NCI-H2227 (cell line): ENCODE measurements at regions not wholly inside any gene's neighbourhood (a gene's known extent, or its start where the extent isn't known, plus 50 kb on each side); places are given as distances from the start of the nearest gene placed in this dataset.
"Not testable (repeated sequence)": the region's sequence is repeated elsewhere in the genome, so short reads cannot be mapped to it uniquely, and the experiment has no call there.

Experiments used
- DNase-seq: peaks from one replicate; lab custom pipeline; 2025; ENCODE audit not compliant: unreplicated experiment; lab: John Stamatoyannopoulos, UW

DNA sequence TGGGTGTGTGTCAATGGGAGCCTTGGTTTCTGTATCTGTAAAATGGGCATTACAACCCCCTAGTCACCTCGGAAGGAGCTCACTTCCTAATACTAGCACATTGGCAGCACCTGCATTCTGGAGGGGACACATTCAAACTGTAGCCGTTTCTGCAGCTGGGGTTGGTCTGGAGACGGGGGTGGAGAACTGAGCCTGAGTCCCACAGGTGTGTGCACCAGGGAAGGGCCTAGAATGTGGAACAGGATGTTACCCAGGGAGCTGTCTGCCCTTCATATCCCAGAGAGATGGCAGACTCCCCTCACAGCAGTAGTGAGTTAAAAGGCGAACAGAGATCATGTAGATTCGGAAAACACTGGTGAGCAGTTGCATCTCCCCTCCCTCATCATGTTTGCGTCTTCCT is 272.8 kb upstream of the ZNF32 start:
- no peak for DNase-seq

- DNase-seq: not testable (repeated sequence)
These were observed 271.6 kb upstream of the ZNF32 start for GRCh38 chr10:43920236-43920758.

GRCh38 chr10:43913676-43914235 is 265.1 kb upstream of the ZNF32 start:
- DNase-seq: no peak

DNA sequence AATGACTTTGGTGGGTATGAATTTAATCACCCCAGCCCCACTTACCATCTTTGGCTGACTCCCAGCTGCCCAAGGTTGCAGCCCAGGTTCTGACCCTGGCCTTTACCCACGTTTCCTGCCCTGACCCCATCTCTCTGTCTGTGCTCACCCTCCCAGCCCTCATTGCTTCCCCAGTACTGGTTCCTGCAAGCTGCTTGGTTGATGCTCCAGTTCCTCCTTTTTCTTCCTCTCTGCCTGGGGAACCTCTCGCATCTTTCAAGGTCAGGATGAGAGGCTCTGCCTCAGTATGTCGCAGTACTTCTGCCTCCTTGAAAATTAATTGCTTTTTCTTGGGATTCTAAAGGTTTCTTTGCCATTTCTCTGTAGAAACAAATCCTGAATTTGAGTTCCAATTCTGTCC is 263.8 kb upstream of the ZNF32 start:
- DNase-seq: no peak

GRCh38 chr10:43906490-43906889 is 257.8 kb upstream of the ZNF32 start:
- DNase-seq: no peak

DNA sequence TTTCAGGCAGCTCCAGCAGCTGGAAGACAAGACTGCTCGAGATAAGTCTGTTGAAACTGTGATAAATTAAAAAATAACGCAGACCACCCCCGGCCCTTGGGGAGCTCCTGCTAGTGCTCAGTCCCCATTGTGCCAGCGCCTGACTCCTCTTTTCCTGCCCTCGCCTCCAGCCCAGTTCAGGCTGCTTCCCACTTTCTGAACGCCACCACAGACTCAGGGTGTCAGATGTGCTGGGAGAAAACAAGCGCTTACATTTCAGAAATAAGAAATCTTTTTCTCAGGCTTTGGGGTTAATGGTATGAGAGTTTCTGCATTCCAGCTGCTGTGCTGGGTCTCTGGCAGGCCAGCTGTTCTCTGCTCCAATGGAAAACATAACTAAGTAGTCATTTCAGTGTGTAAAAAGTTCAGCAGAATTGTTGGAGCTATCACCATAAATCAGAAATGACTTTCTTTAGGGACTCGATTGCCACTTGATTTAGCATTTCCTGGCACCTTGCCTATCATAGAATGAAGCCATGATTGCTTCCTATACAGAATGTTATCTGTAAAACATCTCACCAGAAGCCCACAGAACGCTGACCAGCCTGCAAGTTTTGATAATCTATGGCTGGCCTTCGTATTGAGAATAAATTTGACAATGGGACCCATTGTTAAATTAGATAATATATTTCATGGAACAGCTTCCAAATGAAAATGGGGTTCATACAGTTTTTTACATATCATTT is 257.0 kb upstream of the ZNF32 start:
- no peak for DNase-seq

DNA sequence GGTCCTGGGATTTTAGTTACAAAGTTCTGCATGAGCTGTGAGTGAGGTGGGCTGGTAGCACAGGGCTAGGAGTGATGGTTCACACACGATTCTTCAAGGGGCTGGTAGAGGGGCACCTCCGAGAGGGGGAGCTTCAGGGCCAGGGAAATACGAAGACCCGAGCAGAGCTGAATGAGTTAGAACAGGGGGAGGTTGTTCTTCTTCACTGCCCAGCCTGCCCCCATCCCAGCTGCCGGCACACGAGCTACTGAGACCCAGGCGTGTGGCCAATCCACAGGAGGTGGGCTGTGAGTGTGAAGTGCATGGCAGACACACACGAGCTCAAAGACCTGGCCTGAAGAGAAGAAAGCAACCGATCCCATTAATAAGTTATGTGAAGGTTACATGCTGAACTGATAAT is 256.2 kb upstream of the ZNF32 start:
- no peak for DNase-seq

DNA sequence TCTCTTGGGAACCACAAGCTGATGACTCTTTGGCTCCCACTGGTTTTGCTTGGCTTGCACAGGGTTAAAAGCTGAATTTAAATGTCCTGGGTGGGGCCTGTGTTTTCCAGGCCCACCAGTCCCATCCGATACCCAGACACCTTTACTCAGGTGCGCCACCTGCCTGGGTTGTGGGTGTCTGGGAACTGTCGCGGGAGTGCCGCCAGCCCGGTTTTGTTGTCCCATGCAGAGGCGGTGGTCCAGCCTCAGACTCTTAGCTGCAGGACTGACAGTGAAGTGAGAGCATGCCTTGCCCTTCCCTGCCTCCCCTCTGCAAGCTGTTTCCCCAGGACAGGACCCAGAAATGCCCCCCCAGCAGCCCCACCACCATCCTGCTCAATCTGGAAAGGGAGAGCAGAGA is 255.6 kb upstream of the ZNF32 start:
- DNase-seq: no peak

DNA sequence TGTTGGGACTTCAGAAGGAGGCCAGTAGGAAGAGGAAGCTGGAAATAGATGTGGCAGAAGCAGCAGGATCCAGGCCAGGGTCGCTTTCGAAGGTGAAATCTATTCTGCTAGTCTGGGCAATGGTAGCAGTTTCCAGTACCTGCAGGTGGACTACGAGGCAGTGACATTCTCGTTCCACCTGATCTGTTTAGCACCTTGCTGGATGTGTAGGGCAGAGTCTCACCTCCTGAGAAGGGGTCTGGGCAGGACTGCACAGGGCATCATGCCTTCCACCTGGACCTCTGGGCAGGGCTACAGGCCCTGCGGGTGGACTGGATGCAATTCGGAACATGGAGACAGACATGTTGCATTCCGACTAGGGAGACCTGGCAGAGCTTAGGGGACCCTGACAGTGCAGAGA is 254.8 kb upstream of the ZNF32 start:
- DNase-seq: no peak

DNA sequence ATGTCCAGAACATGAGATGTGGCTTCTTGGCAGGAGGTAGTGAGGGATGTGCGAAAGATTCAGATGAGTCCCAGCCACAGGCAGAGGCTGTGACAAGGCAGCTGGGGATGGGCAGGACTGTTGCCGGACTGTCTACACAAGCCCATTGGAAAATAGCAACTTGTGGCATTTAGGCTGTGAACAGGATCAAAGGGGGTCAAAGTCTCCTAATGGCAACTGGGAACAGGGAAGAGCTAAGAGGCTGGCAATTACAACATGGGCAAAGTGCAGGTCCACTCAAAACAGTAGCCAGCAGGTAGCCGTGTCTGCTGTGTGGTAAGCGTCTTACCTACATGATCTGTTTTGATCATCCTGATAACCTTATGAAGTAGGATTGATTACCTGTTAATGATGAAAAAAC is 254.2 kb upstream of the ZNF32 start:
- no peak for DNase-seq

DNA sequence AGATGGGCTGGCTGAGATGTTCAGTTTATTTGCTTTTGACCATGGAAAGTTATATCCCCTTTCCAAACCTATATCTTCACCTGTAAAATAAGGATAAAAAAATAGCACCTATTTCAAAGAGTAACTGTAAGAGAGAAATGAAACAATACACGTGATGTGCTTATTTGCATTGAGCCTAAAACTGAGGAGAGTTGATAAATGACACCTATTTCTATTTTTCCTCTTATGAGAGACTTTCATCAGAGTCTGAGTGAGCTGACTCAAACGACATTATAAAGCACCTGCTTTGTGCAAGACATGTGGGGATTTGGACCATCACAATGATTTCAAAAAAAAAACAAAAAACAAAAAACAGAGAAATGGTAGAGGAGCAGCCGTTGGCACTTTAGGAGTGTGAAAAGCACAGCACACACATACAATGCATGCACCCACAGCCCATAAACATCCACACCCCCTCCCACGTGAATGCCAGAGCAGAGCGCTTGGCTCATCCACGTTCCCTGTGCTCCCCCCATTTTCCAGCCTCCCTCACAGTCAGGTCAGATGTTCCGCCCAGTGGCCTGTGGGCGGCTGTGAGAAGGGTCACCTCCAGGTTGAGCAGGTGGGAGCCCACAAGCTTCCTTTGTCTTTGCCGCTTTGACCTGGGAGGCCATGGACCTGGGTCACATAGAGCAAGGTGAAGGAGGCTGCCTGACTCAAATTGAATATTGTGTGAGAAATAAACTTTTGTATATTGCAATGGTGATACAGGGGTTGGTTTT is 253.2 kb upstream of the ZNF32 start:
- no peak for DNase-seq

DNA sequence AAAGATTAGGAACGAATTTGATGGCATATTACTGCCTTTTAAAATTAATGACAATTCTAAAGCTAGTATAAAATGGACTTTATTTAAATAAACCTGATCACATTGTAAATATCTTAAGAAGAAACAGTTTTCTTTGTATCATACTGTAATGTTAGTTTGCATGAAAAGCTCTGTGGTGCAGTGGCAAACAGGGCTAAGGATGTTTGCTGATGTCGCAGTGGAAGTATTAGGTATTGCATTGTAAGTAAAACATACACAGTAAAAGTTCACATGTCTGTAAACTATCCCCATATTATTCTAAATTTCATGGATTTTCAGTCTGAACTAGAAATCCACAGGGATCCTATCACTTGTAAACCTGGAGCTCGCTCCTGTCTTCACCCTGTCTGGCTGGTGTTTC is 252.6 kb upstream of the ZNF32 start:
- DNase-seq: no peak

DNA sequence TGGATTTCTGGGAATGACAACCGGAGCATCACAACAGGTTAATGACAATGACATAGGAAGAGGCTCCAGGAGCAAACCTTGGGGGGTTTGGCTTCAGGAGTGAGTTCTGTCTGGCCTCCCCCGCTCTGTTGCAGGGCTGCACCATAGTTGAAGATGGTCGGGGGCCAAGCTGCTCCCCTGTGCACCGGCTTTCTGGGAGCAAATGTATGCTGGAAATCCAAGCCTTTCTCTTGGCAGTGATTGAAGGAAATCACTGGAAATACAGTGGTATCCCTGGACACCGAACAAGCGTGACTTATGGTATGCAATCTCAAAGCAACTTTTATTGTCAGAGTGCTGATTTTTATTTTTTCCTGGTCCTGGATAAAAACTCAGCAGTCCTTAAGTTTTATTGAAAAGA is 251.9 kb upstream of the ZNF32 start:
- DNase-seq: no peak

DNA sequence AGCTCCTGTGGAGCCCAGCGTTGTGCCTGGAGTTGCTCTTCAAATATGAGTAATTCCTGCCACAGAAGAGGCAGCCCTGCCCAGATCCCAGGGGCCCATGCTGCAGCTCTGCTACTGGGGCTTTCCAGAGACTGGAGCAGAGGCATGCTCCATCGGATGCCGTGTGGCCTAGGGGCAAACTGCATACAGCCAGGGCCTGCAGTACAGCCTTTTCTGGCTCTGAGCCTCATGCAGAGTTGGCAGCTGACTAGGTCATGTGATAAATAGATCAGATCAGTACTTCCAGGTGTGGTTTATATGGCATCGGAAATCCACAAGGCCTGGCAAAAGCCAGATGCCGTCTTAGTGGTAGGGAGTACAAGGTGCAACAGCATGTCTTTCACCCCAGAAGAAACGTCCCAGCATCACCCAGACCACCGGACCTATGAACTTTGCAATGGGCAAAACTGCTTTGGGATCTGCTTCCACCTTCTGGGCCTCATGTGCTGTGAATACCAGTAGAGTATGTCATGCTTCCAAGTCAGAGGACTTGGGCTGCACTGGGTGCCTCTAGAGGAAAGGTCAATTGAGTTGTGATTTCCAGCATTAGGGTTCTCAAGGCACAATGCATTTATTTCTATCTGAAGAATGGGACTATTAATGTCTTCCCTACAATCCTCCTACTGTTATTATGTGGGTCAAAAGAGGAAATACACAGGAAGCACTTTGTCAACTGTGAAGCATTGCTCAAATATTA is 250.7 kb upstream of the ZNF32 start:
- no peak for DNase-seq

DNA sequence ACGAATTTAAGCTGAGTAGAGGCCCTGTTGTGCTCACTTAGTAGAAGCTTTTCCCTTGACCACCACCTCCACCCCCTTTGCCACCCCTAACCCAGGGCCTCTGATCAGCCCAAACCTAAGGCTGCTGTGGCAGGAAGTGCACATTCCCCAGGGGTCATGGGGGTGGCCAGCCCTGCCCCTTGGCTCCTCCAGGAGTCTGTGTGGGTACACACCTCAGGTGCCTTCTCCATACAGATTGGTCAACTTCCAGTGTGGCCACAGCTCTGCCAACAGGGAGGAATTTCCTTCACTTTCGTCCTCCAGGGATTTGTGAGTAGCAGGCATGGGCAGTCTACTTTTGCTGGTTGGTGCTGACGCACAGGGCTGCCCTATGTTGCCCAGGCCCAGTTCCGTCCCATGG is 249.9 kb upstream of the ZNF32 start:
- no peak for DNase-seq

- DNase-seq: no peak
These were observed 249.2 kb upstream of the ZNF32 start for GRCh38 chr10:43897765-43898419.

DNA sequence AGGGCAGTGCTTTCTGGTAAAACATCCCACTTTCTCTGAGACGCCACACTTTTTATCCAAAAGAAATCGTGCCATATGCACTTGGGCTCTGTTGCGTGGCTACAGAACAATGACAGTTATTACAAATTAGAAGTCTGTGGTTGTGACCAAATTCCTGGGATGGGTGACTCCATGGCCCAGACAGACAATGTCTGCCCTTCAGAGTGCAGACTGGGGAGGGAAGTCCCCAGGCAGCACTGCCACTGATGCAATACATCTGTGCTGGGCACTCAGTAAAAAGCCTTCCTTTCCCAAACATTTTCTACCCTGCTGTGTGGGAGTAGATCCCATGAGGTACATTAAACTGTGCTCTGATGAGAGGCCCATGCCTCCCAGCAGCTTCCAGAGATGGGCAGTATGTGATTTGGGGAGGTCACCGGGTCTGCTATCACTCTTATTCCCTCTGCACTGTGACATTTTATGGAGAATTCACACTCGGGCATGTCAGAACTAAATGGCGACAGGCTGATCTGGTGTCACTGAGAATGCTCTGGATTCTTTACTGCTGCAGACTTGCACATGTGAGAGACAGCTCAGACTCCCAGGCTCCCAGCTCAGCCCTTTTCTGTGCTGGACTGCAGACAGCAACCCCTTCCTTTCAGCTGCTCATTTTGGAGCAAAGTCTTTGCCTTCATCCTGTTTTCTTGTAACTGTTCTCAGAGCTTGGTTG is 243.5 kb upstream of the ZNF32 start:
- no peak for DNase-seq

GRCh38 chr10:43891241-43891640 is 242.6 kb upstream of the ZNF32 start:
- no peak for DNase-seq

DNA sequence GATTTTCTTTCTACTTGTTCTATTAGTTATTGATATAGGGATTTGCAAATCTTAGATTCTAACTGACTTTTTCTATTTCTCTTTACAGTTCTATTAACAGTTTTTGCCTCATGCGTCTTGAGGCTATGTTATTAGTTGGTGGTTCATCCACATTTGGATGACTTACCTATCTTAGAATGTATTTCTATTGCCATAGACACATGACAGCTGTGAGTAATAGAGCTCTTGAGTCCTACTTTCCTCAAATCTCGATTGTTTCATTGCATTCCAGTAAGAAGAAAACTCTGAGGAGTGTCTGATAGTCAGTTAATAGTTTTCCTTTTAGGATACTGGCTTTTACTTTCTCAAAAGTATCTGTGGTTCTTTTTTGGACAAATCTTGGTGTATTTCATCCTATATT is 241.4 kb upstream of the ZNF32 start:
- DNase-seq: no peak

- no peak for DNase-seq
These were observed 239.9 kb upstream of the ZNF32 start for GRCh38 chr10:43888586-43888985.
